ENCODE measurements at regions not wholly inside any gene's neighbourhood (a gene's known extent, or its start where the extent isn't known, plus 50 kb on each side); places are given as distances from the start of the nearest gene placed in this dataset.

- TF ChIP-seq EZH2 (IDR thresholded peaks at IDR 0.05; ENCODE audit: low read length, missing control alignments) (no peak), CTCF (conservative IDR thresholded peaks at IDR 0.05 in 1 of 2, IDR thresholded peaks at IDR 0.05 in 1 of 2; ENCODE audit: low read depth in 1 of 2, low read length in 2 of 2) (no peak)
Measured at GRCh38 chr3:67941433-67942030, 287.1 kb upstream of the SUCLG2 start.
